Calu3 (cell line): ENCODE measurements at regions not wholly inside any gene's neighbourhood (a gene's known extent, or its start where the extent isn't known, plus 50 kb on each side); places are given as distances from the start of the nearest gene placed in this dataset.
A peak's percentile ranks its signal among the peaks of the same experiment; 100 is the strongest.

ENCODE experiments used
- BruUV-seq: library from RNA; stranded (reverse); fragments of 400-500 nt; replicated peaks from 2 replicates; lab custom pipeline; 2021; lab: Mats Ljungman, UMichigan
- CTCF ChIA-PET: fragments of 300-600 bp; sonication (Branson Sonifier 250); formaldehyde crosslinking; loops from one replicate; lab custom pipeline; 2022; ENCODE audit warnings: antibody characterized with exemption; lab: Charles Lee
- DNase-seq: peaks from one replicate; pipeline ENCODE4 v3.0.0; 2022
- H3K27ac Mint-ChIP-seq: one replicate; pipeline ENCODE4 v1.8.0; 2022; ENCODE audit warnings: mixed read lengths; ENCODE audit not compliant: unreplicated experiment
- H3K27me3 Mint-ChIP-seq: one replicate; pipeline ENCODE4 v1.8.0; 2022; ENCODE audit warnings: mixed read lengths; ENCODE audit not compliant: unreplicated experiment
- H3K36me3 Mint-ChIP-seq: one replicate; pipeline ENCODE4 v1.8.0; 2022; ENCODE audit warnings: mild to moderate bottlenecking, moderate library complexity, mixed read lengths; ENCODE audit not compliant: insufficient read depth, unreplicated experiment
- H3K4me1 Mint-ChIP-seq: one replicate; pipeline ENCODE4 v1.8.0; 2022; ENCODE audit warnings: mild to moderate bottlenecking, low read depth, mixed read lengths; ENCODE audit not compliant: unreplicated experiment
- H3K4me3 Mint-ChIP-seq: one replicate; pipeline ENCODE4 v1.8.0; 2022; ENCODE audit warnings: mild to moderate bottlenecking, low read depth, moderate library complexity, mixed read lengths; ENCODE audit not compliant: unreplicated experiment
- H3K9me3 Mint-ChIP-seq: one replicate; pipeline ENCODE4 v1.8.0; 2022; ENCODE audit warnings: low read depth, mixed read lengths; ENCODE audit not compliant: unreplicated experiment
- intact Hi-C: fragments of 100-400 bp; cut with micrococcal nuclease; formaldehyde crosslinking; loops from one replicate; pipeline ENCODE4 v1.10.0; 2022; ENCODE audit not compliant: unreplicated experiment
- TF ChIP-seq, protein P1 (sequence below): fragments of 200-600 bp; IDR thresholded peaks from one replicate; pipeline ENCODE4 v1.8.0; 2022; ENCODE audit warnings: antibody characterized with exemption; ENCODE audit not compliant: unreplicated experiment

DNA sequence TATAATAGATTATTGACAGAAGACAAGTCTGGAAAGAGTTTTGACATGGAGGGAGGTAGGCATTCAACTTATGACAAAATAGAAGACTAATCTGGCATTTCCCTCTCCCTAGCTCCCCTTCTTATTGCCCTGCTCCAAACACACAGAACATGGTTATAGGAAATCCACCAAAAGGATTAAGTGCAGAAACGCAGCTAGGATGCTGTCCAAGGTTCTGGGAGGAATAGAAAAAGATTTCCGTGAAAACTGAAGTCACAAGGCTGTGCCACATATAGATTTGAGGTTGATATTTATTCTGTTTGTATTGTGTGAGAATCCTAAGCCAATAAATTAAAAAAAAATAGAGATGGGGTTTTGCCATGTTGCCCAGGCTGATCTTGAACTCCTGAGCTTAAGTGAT is 107.9 kb upstream of the MAP3K7 start:
- no peak overlapping the region for H3K27ac Mint-ChIP-seq

DNA sequence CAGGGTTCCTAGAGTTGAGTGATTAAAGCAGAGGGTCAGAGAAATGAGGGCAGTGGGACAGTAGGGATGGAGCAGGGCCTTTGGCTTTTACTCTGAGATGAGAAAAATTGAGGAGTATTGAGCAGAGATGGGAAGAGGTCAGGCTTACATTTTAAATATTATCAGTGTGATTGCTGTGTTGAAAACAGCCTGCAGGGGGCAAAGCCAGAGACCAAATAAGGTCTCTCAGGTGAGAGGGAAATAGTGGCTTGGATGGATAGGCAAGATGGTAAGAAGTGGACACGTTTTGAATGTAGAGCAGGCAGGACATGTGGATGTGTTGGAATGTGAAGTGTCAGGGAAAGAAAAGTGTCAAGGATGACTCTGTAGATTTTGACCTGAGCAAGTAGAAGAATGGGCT is 105.0 kb upstream of the MAP3K7 start:
- intact Hi-C loops, result no loop called here
- Mint-ChIP-seq H3K9me3 (no peaks in the 10 kb centered on the region), H3K4me1 (no peaks in the 10 kb centered on the region), H3K27me3 (peaks cover 17% of the 10 kb centered on the region), H3K36me3 (no peaks in the 10 kb centered on the region), H3K4me3 (no peak overlapping the region), H3K27ac (no peak overlapping the region)
- DNase-seq, result peak; percentile 3
- TF ChIP-seq, protein P1, sequence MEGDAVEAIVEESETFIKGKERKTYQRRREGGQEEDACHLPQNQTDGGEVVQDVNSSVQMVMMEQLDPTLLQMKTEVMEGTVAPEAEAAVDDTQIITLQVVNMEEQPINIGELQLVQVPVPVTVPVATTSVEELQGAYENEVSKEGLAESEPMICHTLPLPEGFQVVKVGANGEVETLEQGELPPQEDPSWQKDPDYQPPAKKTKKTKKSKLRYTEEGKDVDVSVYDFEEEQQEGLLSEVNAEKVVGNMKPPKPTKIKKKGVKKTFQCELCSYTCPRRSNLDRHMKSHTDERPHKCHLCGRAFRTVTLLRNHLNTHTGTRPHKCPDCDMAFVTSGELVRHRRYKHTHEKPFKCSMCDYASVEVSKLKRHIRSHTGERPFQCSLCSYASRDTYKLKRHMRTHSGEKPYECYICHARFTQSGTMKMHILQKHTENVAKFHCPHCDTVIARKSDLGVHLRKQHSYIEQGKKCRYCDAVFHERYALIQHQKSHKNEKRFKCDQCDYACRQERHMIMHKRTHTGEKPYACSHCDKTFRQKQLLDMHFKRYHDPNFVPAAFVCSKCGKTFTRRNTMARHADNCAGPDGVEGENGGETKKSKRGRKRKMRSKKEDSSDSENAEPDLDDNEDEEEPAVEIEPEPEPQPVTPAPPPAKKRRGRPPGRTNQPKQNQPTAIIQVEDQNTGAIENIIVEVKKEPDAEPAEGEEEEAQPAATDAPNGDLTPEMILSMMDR, result no peak
- BruUV-seq, result no TSS peak
- CTCF ChIA-PET, result no interaction called here

More for the DNA sequence above, 107.9 kb upstream of the MAP3K7 start:
- intact Hi-C loops, result no loop called here
- no peaks in the 10 kb centered on the region for H3K9me3 Mint-ChIP-seq
- no peaks in the 10 kb centered on the region for H3K36me3 Mint-ChIP-seq
- no peaks in the 10 kb centered on the region for H3K4me1 Mint-ChIP-seq
- H3K27me3 Mint-ChIP-seq, result peaks cover 13% of the 10 kb centered on the region
- CTCF ChIA-PET, result no interaction called here
- DNase-seq, result no peak
- TF ChIP-seq, protein P1, result no peak
- no TSS peak for BruUV-seq
- H3K4me3 Mint-ChIP-seq, result no peak overlapping the region

DNA sequence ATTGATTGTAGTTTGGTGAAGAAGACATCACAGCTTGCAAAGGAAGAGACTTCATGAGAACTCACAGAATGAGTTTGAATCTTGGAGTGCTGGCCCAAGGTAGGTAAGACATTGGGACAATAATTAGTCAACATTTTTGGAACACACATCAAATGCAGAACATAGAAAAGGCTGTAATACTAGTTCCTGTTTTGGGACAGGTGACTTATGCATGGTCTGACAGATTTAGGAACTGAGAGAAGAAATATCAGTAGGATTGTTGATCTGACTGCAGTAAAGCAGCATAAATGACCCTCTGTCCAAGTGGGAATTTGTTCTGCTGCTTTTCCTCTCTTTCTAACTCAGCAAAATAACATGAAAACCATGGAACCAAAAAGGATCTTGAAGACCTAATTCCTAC is 102.3 kb upstream of the MAP3K7 start:
- TF ChIP-seq, protein P1, result no peak
- CTCF ChIA-PET, result no interaction called here
- peaks cover 28% of the 10 kb centered on the region for H3K27me3 Mint-ChIP-seq
- no peak overlapping the region for H3K27ac Mint-ChIP-seq
- DNase-seq, result no peak
- no peak overlapping the region for H3K4me3 Mint-ChIP-seq
- no peaks in the 10 kb centered on the region for H3K4me1 Mint-ChIP-seq
- H3K9me3 Mint-ChIP-seq, result no peaks in the 10 kb centered on the region
- no TSS peak for BruUV-seq
- intact Hi-C loops, result no loop called here
- no peaks in the 10 kb centered on the region for H3K36me3 Mint-ChIP-seq

DNA sequence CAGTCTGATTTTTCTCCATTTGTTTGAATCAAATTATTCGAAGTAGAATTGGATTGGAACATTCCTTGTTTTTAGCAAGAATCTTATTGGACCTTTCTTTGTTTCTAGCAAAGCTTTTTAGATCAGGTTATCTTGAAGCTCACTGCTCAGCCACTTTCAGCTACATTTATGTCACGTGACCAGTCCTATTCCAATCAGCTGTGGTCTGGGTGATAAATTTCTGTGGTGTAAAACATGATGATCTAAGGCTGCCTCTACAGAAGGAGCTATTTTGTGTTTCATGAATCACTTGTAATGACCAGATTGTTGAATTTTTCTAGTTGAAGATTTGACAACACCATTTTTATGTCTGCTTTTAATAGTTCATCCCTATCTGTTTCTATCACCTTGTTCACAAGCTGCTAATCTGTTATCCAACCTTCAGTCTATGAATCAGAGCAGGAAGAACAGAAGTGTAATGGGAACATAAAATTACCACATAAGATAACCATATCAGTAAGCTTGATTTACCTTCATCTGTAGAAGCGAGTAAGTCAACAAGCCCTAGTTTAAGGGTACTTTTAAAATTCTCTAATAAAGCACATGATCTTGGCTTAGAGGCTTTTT is 101.0 kb upstream of the MAP3K7 start:
- H3K27ac Mint-ChIP-seq, result no peak overlapping the region
- H3K4me3 Mint-ChIP-seq, result no peak overlapping the region
- CTCF ChIA-PET, result no interaction called here
- H3K36me3 Mint-ChIP-seq, result no peaks in the 10 kb centered on the region
- peaks cover 31% of the 10 kb centered on the region for H3K27me3 Mint-ChIP-seq
- DNase-seq, result no peak
- no peaks in the 10 kb centered on the region for H3K9me3 Mint-ChIP-seq
- H3K4me1 Mint-ChIP-seq, result no peaks in the 10 kb centered on the region
- TF ChIP-seq, protein P1, result no peak
- intact Hi-C loops, result no loop called here
- BruUV-seq, result no TSS peak
